Fibroblast of skin of right biceps (primary cell): ENCODE measurements at regions not wholly inside any gene's neighbourhood (a gene's known extent, or its start where the extent isn't known, plus 50 kb on each side); places are given as distances from the start of the nearest gene placed in this dataset.
"Not testable (repeated sequence)": the region's sequence is repeated elsewhere in the genome, so short reads cannot be mapped to it uniquely, and the experiment has no call there.

Experiments used
- DNase-seq: peaks from one replicate; pipeline ENCODE4 v3.0.0-alpha.2; 2013

GRCh38 chr4:159946983-159947615 lies 844.2 kb downstream of the RAPGEF2 start:
- DNase-seq: peak; percentile 69

GRCh38 chr4:159950707-159951106 lies 847.8 kb downstream of the RAPGEF2 start:
- no peak for DNase-seq

- no peak for DNase-seq
Measured at GRCh38 chr4:159966746-159967145, 863.9 kb downstream of the RAPGEF2 start.

- not testable (repeated sequence) for DNase-seq
Measured at GRCh38 chr4:159976871-159977482, 874.1 kb downstream of the RAPGEF2 start.

- DNase-seq: no peak
Measured at GRCh38 chr4:159977907-159978617, 875.2 kb downstream of the RAPGEF2 start.

GRCh38 chr4:159979351-159979750 lies 876.5 kb downstream of the RAPGEF2 start:
- no peak for DNase-seq

GRCh38 chr4:159979953-159980352 lies 877.1 kb downstream of the RAPGEF2 start:
- DNase-seq: no peak

- no peak for DNase-seq
Measured at GRCh38 chr4:159980826-159981468, 878.1 kb downstream of the RAPGEF2 start.

- DNase-seq: no peak
Measured at GRCh38 chr4:159981469-159981856, 878.6 kb downstream of the RAPGEF2 start.

GRCh38 chr4:159983082-159983481 lies 880.2 kb downstream of the RAPGEF2 start:
- no peak for DNase-seq

GRCh38 chr4:160009656-160010493 lies 907.0 kb downstream of the RAPGEF2 start:
- no peak for DNase-seq

- no peak for DNase-seq
Measured at GRCh38 chr4:160019936-160020335, 917.1 kb downstream of the RAPGEF2 start.

- DNase-seq: no peak
Measured at GRCh38 chr4:160020804-160021203, 917.9 kb downstream of the RAPGEF2 start.

GRCh38 chr4:160021870-160022269 lies 919.0 kb downstream of the RAPGEF2 start:
- DNase-seq: no peak

GRCh38 chr4:160026721-160027120 lies 923.8 kb downstream of the RAPGEF2 start:
- DNase-seq: peak; percentile 60

- peak; percentile 1 for DNase-seq
Measured at GRCh38 chr4:160034501-160034900, 931.6 kb downstream of the RAPGEF2 start.

- peak; percentile 68 for DNase-seq
Measured at GRCh38 chr4:160038615-160039014, 935.7 kb downstream of the RAPGEF2 start.

- DNase-seq: no peak
Measured at GRCh38 chr4:160044693-160045092, 941.8 kb downstream of the RAPGEF2 start.

GRCh38 chr4:160082432-160083207 lies 979.7 kb downstream of the RAPGEF2 start:
- DNase-seq: no peak

GRCh38 chr4:160091631-160092030 lies 988.8 kb downstream of the RAPGEF2 start:
- no peak for DNase-seq

GRCh38 chr4:160100316-160100715 lies 997.4 kb downstream of the RAPGEF2 start:
- DNase-seq: no peak

- peak; percentile 42 for DNase-seq
Measured at GRCh38 chr4:160110891-160111290, 1008.0 kb downstream of the RAPGEF2 start.
